BE2C (cell line): ENCODE measurements at regions not wholly inside any gene's neighbourhood (a gene's known extent, or its start where the extent isn't known, plus 50 kb on each side); places are given as distances from the start of the nearest gene placed in this dataset.

Experiments
- DNase-seq: peaks from one replicate; pipeline ENCODE4 v3.0.0-alpha.2; 2020
- H3K27me3 ChIP-seq: fragments of 250-450 bp; sonication (Bioruptor Pico); 2 replicates; pipeline ENCODE4 v1.5.1; 2020; ENCODE audit warnings: mild to moderate bottlenecking
- H3K36me3 ChIP-seq: fragments of 250-450 bp; sonication (Bioruptor Pico); 2 replicates; pipeline ENCODE4 v1.5.1; 2020; ENCODE audit warnings: mild to moderate bottlenecking
- H3K4me1 ChIP-seq: fragments of 250-450 bp; sonication (Bioruptor Pico); 2 replicates; pipeline ENCODE4 v1.5.1; 2020
- H3K4me3 ChIP-seq: 2 replicates; pipeline ENCODE4 v1.5.1; 2011; ENCODE audit warnings: low read depth, low read length
- H3K9me3 ChIP-seq: fragments of 250-450 bp; sonication (Bioruptor Pico); 2 replicates; pipeline ENCODE4 v1.5.1; 2020
- TF ChIP-seq, protein P1 (sequence below): IDR thresholded peaks from 2 replicates; pipeline ENCODE4 v1.5.1; 2012; ENCODE audit warnings: mild to moderate bottlenecking, low read depth, low read length

DNA sequence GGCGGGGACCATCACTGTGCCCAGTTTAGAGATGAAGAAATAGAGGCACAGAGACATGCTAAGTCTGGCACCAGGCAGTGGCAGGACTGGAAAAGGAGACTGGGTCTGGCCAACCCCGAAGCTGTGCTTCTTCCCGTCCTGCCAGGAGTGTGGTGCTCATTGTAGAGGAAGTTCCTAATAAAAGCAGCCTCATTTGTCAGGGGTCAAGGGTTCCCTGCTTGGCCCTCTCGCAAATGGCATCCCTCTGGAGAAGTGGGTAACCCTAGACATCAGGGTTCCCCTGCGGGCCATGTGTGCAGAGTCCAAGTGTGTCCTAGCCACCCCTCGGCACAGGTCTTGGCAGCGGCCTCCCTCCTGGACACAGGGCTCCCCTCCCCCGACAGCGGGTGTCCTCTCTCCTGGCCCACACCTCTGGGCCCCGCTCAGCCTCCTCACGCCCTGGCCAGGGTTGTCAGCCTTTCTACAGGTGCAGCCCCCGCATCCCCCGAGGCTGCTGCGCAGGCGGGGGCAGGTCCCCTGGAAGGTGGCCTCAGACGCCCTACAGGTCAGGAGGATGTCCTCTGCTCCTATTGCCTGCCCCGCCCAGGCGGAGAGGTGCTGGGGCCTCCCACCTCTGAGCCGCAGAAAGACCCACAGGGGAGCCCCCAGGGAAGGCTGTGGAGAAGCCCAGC is 61.8 kb upstream of the PRR20G start:
- TF ChIP-seq, protein P1, sequence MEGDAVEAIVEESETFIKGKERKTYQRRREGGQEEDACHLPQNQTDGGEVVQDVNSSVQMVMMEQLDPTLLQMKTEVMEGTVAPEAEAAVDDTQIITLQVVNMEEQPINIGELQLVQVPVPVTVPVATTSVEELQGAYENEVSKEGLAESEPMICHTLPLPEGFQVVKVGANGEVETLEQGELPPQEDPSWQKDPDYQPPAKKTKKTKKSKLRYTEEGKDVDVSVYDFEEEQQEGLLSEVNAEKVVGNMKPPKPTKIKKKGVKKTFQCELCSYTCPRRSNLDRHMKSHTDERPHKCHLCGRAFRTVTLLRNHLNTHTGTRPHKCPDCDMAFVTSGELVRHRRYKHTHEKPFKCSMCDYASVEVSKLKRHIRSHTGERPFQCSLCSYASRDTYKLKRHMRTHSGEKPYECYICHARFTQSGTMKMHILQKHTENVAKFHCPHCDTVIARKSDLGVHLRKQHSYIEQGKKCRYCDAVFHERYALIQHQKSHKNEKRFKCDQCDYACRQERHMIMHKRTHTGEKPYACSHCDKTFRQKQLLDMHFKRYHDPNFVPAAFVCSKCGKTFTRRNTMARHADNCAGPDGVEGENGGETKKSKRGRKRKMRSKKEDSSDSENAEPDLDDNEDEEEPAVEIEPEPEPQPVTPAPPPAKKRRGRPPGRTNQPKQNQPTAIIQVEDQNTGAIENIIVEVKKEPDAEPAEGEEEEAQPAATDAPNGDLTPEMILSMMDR, result no peak

DNA sequence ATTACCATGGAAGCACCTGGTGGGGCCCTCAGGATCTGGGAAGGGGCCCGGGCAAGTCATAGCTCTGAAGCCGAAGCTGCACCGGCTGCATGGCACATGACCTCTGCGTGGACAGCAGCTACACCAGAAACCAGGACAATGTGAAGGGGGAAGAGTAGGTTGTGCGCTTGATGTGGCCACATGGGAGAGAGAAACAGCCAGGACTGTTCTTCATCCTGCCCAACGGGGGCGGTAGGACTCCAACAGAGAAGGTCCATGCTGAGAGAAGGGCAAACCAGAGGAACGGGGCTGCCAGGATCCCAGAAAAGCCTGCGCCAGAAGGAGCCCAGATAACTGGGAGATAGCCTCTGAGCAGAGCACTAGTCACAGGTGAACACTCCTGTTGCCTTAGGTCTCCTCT is 54.9 kb upstream of the PRR20G start:
- Histone ChIP-seq H3K27me3 (no peaks in the 10 kb centered on the region), H3K36me3 (no peaks in the 10 kb centered on the region), H3K4me3 (no peak overlapping the region), H3K9me3 (no peaks in the 10 kb centered on the region), H3K4me1 (no peaks in the 10 kb centered on the region)
- TF ChIP-seq, protein P1, result no peak; the same call in 1 of the 2 replicates
- no peak for DNase-seq

More for the DNA sequence above, 61.8 kb upstream of the PRR20G start:
- Histone ChIP-seq H3K36me3 (no peaks in the 10 kb centered on the region), H3K27me3 (no peaks in the 10 kb centered on the region), H3K4me3 (no peak overlapping the region), H3K4me1 (no peaks in the 10 kb centered on the region), H3K9me3 (no peaks in the 10 kb centered on the region)
- no peak for DNase-seq

DNA sequence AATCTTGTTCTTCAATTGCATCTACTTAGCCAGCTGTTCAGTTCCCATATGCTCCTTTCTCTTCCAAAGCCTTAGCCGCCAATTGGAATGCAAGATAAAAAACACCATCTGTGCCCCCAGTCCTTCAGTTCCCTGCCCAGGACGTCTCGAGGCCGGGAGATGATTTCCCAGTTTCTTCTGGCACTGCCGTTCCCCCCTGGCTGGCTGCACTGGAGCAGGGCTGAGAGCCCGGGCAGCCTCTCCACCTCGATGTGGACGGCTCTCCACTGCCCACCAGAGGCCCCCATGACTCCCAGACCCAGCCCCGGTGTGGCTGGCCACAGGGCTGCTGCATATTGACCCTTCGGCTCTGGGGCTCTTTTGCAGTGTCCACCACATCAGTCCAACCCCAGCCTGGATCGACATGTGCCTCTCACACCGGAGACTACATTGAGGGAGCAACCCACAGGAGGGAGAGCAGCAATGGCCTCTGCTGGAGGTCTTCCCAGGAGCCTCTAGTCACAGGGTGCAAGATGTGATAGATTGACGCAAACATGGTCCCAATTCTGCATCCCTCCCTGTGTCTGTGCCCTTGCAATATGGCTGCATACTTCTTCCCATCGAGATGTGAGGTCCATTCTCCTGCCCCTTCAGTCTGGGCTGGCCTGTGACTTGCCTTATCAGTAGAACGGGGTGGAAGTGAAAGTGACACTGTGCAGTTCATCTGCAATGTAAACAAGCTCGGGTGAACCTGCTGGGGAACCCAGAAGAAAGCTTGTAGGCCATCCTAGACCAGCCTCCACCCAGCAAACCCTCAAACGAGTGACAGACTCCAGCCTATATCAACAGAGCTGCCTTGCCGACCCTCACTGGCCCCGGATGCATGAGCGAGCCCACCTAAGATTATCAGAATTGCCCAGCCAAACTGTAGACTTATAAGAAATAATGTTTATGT is 52.3 kb upstream of the PRR20G start:
- Histone ChIP-seq H3K4me1 (no peaks in the 10 kb centered on the region), H3K9me3 (no peaks in the 10 kb centered on the region), H3K27me3 (no peaks in the 10 kb centered on the region), H3K4me3 (no peak overlapping the region), H3K36me3 (no peaks in the 10 kb centered on the region)
- no peak for DNase-seq
- TF ChIP-seq, protein P1, result no peak

DNA sequence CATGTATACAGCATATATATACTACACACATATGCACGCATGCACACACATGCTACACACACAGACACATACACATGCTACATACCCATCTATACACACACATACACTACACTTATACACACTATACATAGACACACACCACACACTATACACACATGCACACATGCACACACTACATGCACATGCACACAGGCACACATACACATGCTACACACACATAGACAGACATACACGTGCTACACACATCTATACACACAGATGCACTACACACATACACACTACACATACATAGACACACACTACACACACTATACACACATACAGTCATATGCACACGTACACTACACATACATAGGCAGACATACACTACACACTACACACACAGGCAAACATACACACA is 51.2 kb upstream of the PRR20G start:
- H3K27me3 ChIP-seq, result no peaks in the 10 kb centered on the region
- DNase-seq, result no peak
- TF ChIP-seq, protein P1, result no peak
- H3K4me3 ChIP-seq, result no peak overlapping the region
- no peaks in the 10 kb centered on the region for H3K4me1 ChIP-seq
- H3K9me3 ChIP-seq, result no peaks in the 10 kb centered on the region
- H3K36me3 ChIP-seq, result no peaks in the 10 kb centered on the region

DNA sequence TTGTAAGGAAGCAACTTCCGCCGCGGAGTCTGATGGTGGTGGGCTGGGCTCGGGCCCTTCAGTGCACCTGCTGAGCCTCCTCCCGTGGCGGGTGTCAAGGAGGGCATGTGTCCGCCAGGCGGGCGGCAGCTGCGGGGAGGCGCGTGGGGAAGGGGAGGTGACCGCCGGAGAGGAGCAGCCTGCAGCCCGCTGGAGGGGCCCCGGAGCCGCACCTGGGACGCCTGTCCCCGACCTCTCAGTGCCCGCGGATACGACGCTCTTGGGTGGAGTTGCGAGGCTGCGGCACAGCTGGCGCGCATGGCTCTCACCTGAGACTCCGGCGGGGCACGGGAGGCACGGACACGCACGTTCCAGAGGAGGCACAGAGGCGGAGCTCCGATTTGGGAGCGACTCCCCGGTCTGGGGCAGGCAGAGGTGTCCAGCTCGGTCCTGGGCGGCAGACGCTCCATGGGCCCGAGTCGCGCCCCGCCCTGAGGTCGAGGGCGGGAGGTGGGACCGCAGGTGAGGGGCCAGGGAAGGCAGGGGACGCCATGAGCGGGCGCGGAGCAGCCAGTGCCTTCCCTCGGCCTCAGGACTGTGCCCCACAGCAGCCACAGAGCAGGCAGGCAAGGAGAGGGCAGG is 50.2 kb upstream of the PRR20G start:
- Histone ChIP-seq H3K9me3 (no peaks in the 10 kb centered on the region), H3K4me3 (no peak overlapping the region), H3K36me3 (no peaks in the 10 kb centered on the region), H3K4me1 (no peaks in the 10 kb centered on the region), H3K27me3 (no peaks in the 10 kb centered on the region)
- TF ChIP-seq, protein P1, result no peak
- DNase-seq, result no peak
